ENCODE measurements at regions not wholly inside any gene's neighbourhood (a gene's known extent, or its start where the extent isn't known, plus 50 kb on each side); places are given as distances from the start of the nearest gene placed in this dataset.

GRCh38 chr5:56640763-56641406, 174.5 kb upstream of the MAP3K1 start:
- H3K27ac Mint-ChIP-seq (ENCODE audit: low read depth, unreplicated experiment), result no peak overlapping the region
- intact Hi-C loops (cut with micrococcal nuclease), result no loop called here
- no peak overlapping the region for H3K4me3 Mint-ChIP-seq (ENCODE audit: unreplicated experiment)
- POLR2A ChIA-PET, result interaction anchor here (0.6 kb wide), 1 partner anchor 97 kb away, joined by 3 read pairs; no protein-coding TSS in a partner anchor
- DNase-seq (ENCODE audit: unreplicated experiment), result no peak
- H3K9me3 Mint-ChIP-seq (ENCODE audit: unreplicated experiment), result no peaks in the 10 kb centered on the region
- CTCF ChIA-PET, result no interaction called here
- H3K4me1 Mint-ChIP-seq (ENCODE audit: insufficient read depth, unreplicated experiment), result peaks cover 6% of the 10 kb centered on the region
- no peak for TF ChIP-seq CTCF (IDR thresholded peaks at IDR 0.05; ENCODE audit: unreplicated experiment)
- H3K27me3 Mint-ChIP-seq (ENCODE audit: insufficient read depth, unreplicated experiment), result no peaks in the 10 kb centered on the region
- BruUV-seq (replicated peaks), result no TSS peak
- H3K36me3 Mint-ChIP-seq (ENCODE audit: insufficient read depth, unreplicated experiment), result no peaks in the 10 kb centered on the region

GRCh38 chr5:56639476-56639875, 175.9 kb upstream of the MAP3K1 start:
- H3K27ac Mint-ChIP-seq (ENCODE audit: low read depth, unreplicated experiment), result no peak overlapping the region
- H3K27me3 Mint-ChIP-seq (ENCODE audit: insufficient read depth, unreplicated experiment), result no peaks in the 10 kb centered on the region
- ChIA-PET POLR2A (interaction anchor here (0.7 kb wide), 1 partner anchor 42 kb away, joined by 3 read pairs; no protein-coding TSS in a partner anchor), CTCF (no interaction called here)
- H3K4me3 Mint-ChIP-seq (ENCODE audit: unreplicated experiment), result no peak overlapping the region
- no peaks in the 10 kb centered on the region for H3K36me3 Mint-ChIP-seq (ENCODE audit: insufficient read depth, unreplicated experiment)
- no peak for DNase-seq (ENCODE audit: unreplicated experiment)
- BruUV-seq (replicated peaks), result no TSS peak
- H3K9me3 Mint-ChIP-seq (ENCODE audit: unreplicated experiment), result no peaks in the 10 kb centered on the region
- TF ChIP-seq CTCF (IDR thresholded peaks at IDR 0.05; ENCODE audit: unreplicated experiment), result no peak
- intact Hi-C loops (cut with micrococcal nuclease), result no loop called here
- H3K4me1 Mint-ChIP-seq (ENCODE audit: insufficient read depth, unreplicated experiment), result peaks cover 6% of the 10 kb centered on the region

GRCh38 chr5:56638768-56639238, 176.5 kb upstream of the MAP3K1 start:
- no peak for TF ChIP-seq CTCF (IDR thresholded peaks at IDR 0.05; ENCODE audit: unreplicated experiment)
- Mint-ChIP-seq H3K9me3 (ENCODE audit: unreplicated experiment) (no peaks in the 10 kb centered on the region), H3K4me3 (ENCODE audit: unreplicated experiment) (no peak overlapping the region), H3K27ac (ENCODE audit: low read depth, unreplicated experiment) (no peak overlapping the region), H3K4me1 (ENCODE audit: insufficient read depth, unreplicated experiment) (peaks cover 6% of the 10 kb centered on the region), H3K27me3 (ENCODE audit: insufficient read depth, unreplicated experiment) (no peaks in the 10 kb centered on the region), H3K36me3 (ENCODE audit: insufficient read depth, unreplicated experiment) (no peaks in the 10 kb centered on the region)
- no TSS peak for BruUV-seq (replicated peaks)
- CTCF ChIA-PET, result no interaction called here
- DNase-seq (ENCODE audit: unreplicated experiment), result no peak
- POLR2A ChIA-PET, result interaction anchor here (0.7 kb wide), 1 partner anchor 41 kb away, joined by 3 read pairs; no protein-coding TSS in a partner anchor
- intact Hi-C loops (cut with micrococcal nuclease), result no loop called here

GRCh38 chr5:56638061-56638621, 177.2 kb upstream of the MAP3K1 start:
- TF ChIP-seq CTCF (IDR thresholded peaks at IDR 0.05; ENCODE audit: unreplicated experiment), result no peak
- ChIA-PET CTCF (no interaction called here), POLR2A (no interaction called here)

More at GRCh38 chr5:56638061-56638621, 177.2 kb upstream of the MAP3K1 start:
- H3K4me1 Mint-ChIP-seq (ENCODE audit: insufficient read depth, unreplicated experiment), result peaks cover 6% of the 10 kb centered on the region
- H3K4me3 Mint-ChIP-seq (ENCODE audit: unreplicated experiment), result no peak overlapping the region
- intact Hi-C loops (cut with micrococcal nuclease), result no loop called here
- no peak overlapping the region for H3K27ac Mint-ChIP-seq (ENCODE audit: low read depth, unreplicated experiment)
- H3K9me3 Mint-ChIP-seq (ENCODE audit: unreplicated experiment), result no peaks in the 10 kb centered on the region
- H3K27me3 Mint-ChIP-seq (ENCODE audit: insufficient read depth, unreplicated experiment), result no peaks in the 10 kb centered on the region
- H3K36me3 Mint-ChIP-seq (ENCODE audit: insufficient read depth, unreplicated experiment), result no peaks in the 10 kb centered on the region
- no peak for DNase-seq (ENCODE audit: unreplicated experiment)
- no TSS peak for BruUV-seq (replicated peaks)

Data from MCF 10A (cell line).